HCT116 (cell line): ENCODE measurements at regions not wholly inside any gene's neighbourhood (a gene's known extent, or its start where the extent isn't known, plus 50 kb on each side); places are given as distances from the start of the nearest gene placed in this dataset.

Source experiments
- ATAC-seq: fragments of 200-7000 bp; cut with Tn5 transposase; 2 replicates; pipeline ENCODE4 v1.9.1; 2020; ENCODE audit warnings: mild to moderate bottlenecking, moderate library complexity
- BruUV-seq: library from RNA; stranded (reverse); fragments of 400-500 nt; replicated peaks from 2 replicates; lab custom pipeline; 2021; lab: Mats Ljungman, UMichigan
- CTCF ChIA-PET: fragments of 300-600 bp; sonication (Branson Sonifier 250); formaldehyde crosslinking; loops from one replicate; lab custom pipeline; 2021; ENCODE audit warnings: antibody characterized with exemption; lab: Charles Lee
- POLR2A ChIA-PET: fragments of 300-600, 350-600 bp; sonication (Branson Sonifier 250); formaldehyde crosslinking; loops from one replicate; lab custom pipeline; 2021; ENCODE audit warnings: antibody characterized with exemption; lab: Charles Lee
- RAD21 ChIA-PET, 2 experiments: fragments of 300-600 bp; sonication (Branson Sonifier 250); formaldehyde crosslinking; loops; one replicate each; lab custom pipeline; 2023; ENCODE audit warnings: low total read pairs in 2 of 2; ENCODE audit not compliant: uncharacterized antibody in 2 of 2, unreplicated experiment in 2 of 2, low non-redundant PET in 1 of 2; lab: Charles Lee
- DNase-seq: peaks from one replicate; pipeline ENCODE4 v3.0.0-alpha.2; 2010; ENCODE audit warnings: low read depth, low spot score
- H2AFZ ChIP-seq: fragments of 200-600 bp; shearing (Covaris generic), sonication (generic); 2 replicates; pipeline ENCODE4 v1.6.1; 2017; ENCODE audit warnings: low read depth, mixed run types, mixed read lengths, antibody characterized with exemption, low read length; ENCODE audit not compliant: poor library complexity, severe bottlenecking
- H3K27ac ChIP-seq: 2 replicates; pipeline ENCODE4 v1.5.1; 2012; ENCODE audit warnings: low read depth, low read length
- H3K27me3 ChIP-seq: fragments of 200-600 bp; sonication (generic); 2 replicates; pipeline ENCODE4 v1.6.1; 2016; ENCODE audit warnings: mixed run types, low read length, mixed read lengths; ENCODE audit not compliant: insufficient read depth
- H3K36me3 ChIP-seq, 2 experiments: fragments of 200-500 bp in 1 of 2; fragments of 200-600 bp in 1 of 2; sonication (Bioruptor generic) in 1 of 2; sonication (generic) in 1 of 2; 2 replicates each; pipeline versions ENCODE4 v1.5.1 to v1.6.1; 2014 to 2016; ENCODE audit warnings: low read length in 2 of 2, inconsistent platforms in 1 of 2, mixed read lengths in 1 of 2, mixed run types in 1 of 2; ENCODE audit not compliant: insufficient read depth in 2 of 2, control insufficient read depth in 1 of 2
- H3K4me1 ChIP-seq, 2 experiments: fragments of 200-600 bp in 1 of 2; sonication (generic) in 1 of 2; 2 replicates each; pipeline versions ENCODE4 v1.5.1 to v1.6.1; 2012 to 2017; ENCODE audit warnings: low read length in 2 of 2, inconsistent platforms in 1 of 2, mild to moderate bottlenecking in 1 of 2, mixed read lengths in 1 of 2, mixed run types in 1 of 2, moderate library complexity in 1 of 2; ENCODE audit not compliant: insufficient read depth in 2 of 2, control insufficient read depth in 1 of 2
- H3K4me2 ChIP-seq: fragments of 200-600 bp; sonication (generic); 2 replicates; pipeline ENCODE4 v1.6.1; 2017; ENCODE audit warnings: mixed run types, low read length, mixed read lengths
- H3K4me3 ChIP-seq, 2 experiments: fragments of 200-600 bp in 1 of 2; sonication (generic) in 1 of 2; replicated peaks in 1 of 2; 2 replicates each; pipeline ENCODE4 v1.5.1; 2011 to 2016; ENCODE audit warnings: low read length in 2 of 2, control low read depth in 1 of 2, low read depth in 1 of 2, mild to moderate bottlenecking in 1 of 2, mixed read lengths in 1 of 2, mixed run types in 1 of 2
- H3K79me2 ChIP-seq: fragments of 200-600 bp; sonication (generic); 2 replicates; pipeline ENCODE4 v1.6.1; 2017; ENCODE audit warnings: mild to moderate bottlenecking, mixed run types, low read length, moderate library complexity, mixed read lengths; ENCODE audit not compliant: insufficient read depth
- H3K9ac ChIP-seq: fragments of 200-600 bp; sonication (generic); 2 replicates; pipeline ENCODE4 v1.6.1; 2016; ENCODE audit warnings: low read length, mixed read lengths
- H3K9me2 ChIP-seq: fragments of 200-600 bp; sonication (generic), shearing (Covaris generic); 2 replicates; pipeline ENCODE4 v1.6.1; 2017; ENCODE audit warnings: mixed run types, mild to moderate bottlenecking, moderate library complexity; ENCODE audit not compliant: insufficient read depth
- H3K9me3 ChIP-seq, 2 experiments: fragments of 200-500 bp in 1 of 2; fragments of 200-600 bp in 1 of 2; sonication (Bioruptor generic) in 1 of 2; sonication (generic) in 1 of 2; 2 replicates each; pipeline ENCODE4 v1.6.1; 2014 to 2017; ENCODE audit warnings: low read length in 2 of 2, mixed read lengths in 2 of 2, inconsistent platforms in 1 of 2, low read depth in 1 of 2, mild to moderate bottlenecking in 1 of 2, mixed run types in 1 of 2, moderate library complexity in 1 of 2; ENCODE audit not compliant: control insufficient read depth in 1 of 2, insufficient read depth in 1 of 2
- H4K20me1 ChIP-seq: fragments of 200-600 bp; sonication (generic), shearing (Covaris generic); 2 replicates; pipeline ENCODE4 v1.6.1; 2017; ENCODE audit warnings: mixed run types, mild to moderate bottlenecking, moderate library complexity; ENCODE audit not compliant: insufficient read depth
- ATF3 ChIP-seq: IDR thresholded peaks from 2 replicates; pipeline ENCODE4 v1.6.1; 2012
- CBX3 ChIP-seq: IDR thresholded peaks from 2 replicates; pipeline ENCODE4 v1.6.1; 2012; ENCODE audit warnings: low read depth
- EGR1 ChIP-seq: IDR thresholded peaks from 2 replicates; pipeline ENCODE4 v1.6.1; 2012; ENCODE audit warnings: low read depth
- ELF1 ChIP-seq: IDR thresholded peaks from 2 replicates; pipeline ENCODE4 v1.6.1; 2012; ENCODE audit warnings: low read depth, borderline replicate concordance
- EZH2 ChIP-seq: fragments of 200-600 bp; sonication (generic); IDR thresholded peaks from 2 replicates; pipeline ENCODE4 v1.6.1; 2017; ENCODE audit warnings: antibody characterized with exemption, mixed run types
- EZH2phosphoT487 ChIP-seq: fragments of 200-600 bp; IDR thresholded peaks from 2 replicates; pipeline ENCODE4 v1.6.1; 2018; ENCODE audit warnings: antibody characterized with exemption, borderline replicate concordance
- FOSL1 ChIP-seq: IDR thresholded peaks from 2 replicates; pipeline ENCODE4 v1.6.1; 2012; ENCODE audit warnings: low read depth
- JUND ChIP-seq: IDR thresholded peaks from 2 replicates; pipeline ENCODE4 v1.6.1; 2012
- MAX ChIP-seq: IDR thresholded peaks from 2 replicates; pipeline ENCODE4 v1.6.1; 2012
- POLR2A ChIP-seq: IDR thresholded peaks from 2 replicates; pipeline ENCODE4 v1.7.0; 2011; ENCODE audit warnings: borderline replicate concordance; ENCODE audit not compliant: insufficient read depth, insufficient read length; ENCODE audit errors: extremely low read depth
- POLR2AphosphoS5 ChIP-seq: IDR thresholded peaks from 2 replicates; pipeline ENCODE4 v1.6.1; 2011; ENCODE audit warnings: mild to moderate bottlenecking, low read depth, low read length, moderate library complexity
- RAD21 ChIP-seq: IDR thresholded peaks from 2 replicates; pipeline ENCODE4 v1.6.1; 2012; ENCODE audit warnings: low read depth, mild to moderate bottlenecking
- SIN3A ChIP-seq: IDR thresholded peaks from 2 replicates; pipeline ENCODE4 v1.6.1; 2012; ENCODE audit warnings: low read depth
- SP1 ChIP-seq: IDR thresholded peaks from 2 replicates; pipeline ENCODE4 v1.6.1; 2012; ENCODE audit warnings: low read depth
- SRF ChIP-seq: IDR thresholded peaks from 2 replicates; pipeline ENCODE4 v1.6.1; 2012; ENCODE audit warnings: low read depth
- TCF7L2 ChIP-seq: IDR thresholded peaks from 2 replicates; pipeline ENCODE4 v1.7.0; 2011; ENCODE audit warnings: borderline replicate concordance, inconsistent platforms; ENCODE audit not compliant: insufficient read depth, insufficient read length; ENCODE audit errors: extremely low read depth
- YY1 ChIP-seq: IDR thresholded peaks from 2 replicates; pipeline ENCODE4 v1.6.1; 2011; ENCODE audit warnings: low read length, low read depth, moderate library complexity, mild to moderate bottlenecking; ENCODE audit not compliant: insufficient replicate concordance; ENCODE audit errors: extremely low read depth
- ZBTB33 ChIP-seq: IDR thresholded peaks from 2 replicates; pipeline ENCODE4 v1.6.1; 2011; ENCODE audit warnings: mild to moderate bottlenecking, low read length, moderate library complexity; ENCODE audit not compliant: insufficient replicate concordance; ENCODE audit errors: extremely low read depth
- ZFX ChIP-seq: fragments of 450-650 bp; IDR thresholded peaks from 2 replicates; pipeline ENCODE4 v1.6.1; 2017
- intact Hi-C: fragments of 100-400 bp; cut with micrococcal nuclease; formaldehyde crosslinking; loops from 2 replicates; pipeline ENCODE4 v1.10.0; 2022

- Histone ChIP-seq H3K4me1 (no peaks in the 10 kb centered on the region), H3K4me3 (no peak overlapping the region), H4K20me1 (no peaks in the 10 kb centered on the region), H3K9ac (no peak overlapping the region), H3K9me3 (no peaks in the 10 kb centered on the region), H2AFZ (no peak overlapping the region), H3K27me3 (no peaks in the 10 kb centered on the region), H3K4me2 (no peak overlapping the region), H3K79me2 (no peaks in the 10 kb centered on the region), H3K27ac (no peak overlapping the region), H3K9me2 (no peaks in the 10 kb centered on the region), H3K36me3 (no peaks in the 10 kb centered on the region)
- POLR2A ChIA-PET: no interaction called here
- ATAC-seq (no peak), DNase-seq (no peak)
- TF ChIP-seq SRF (no peak), EGR1 (no peak)
- intact Hi-C loops: no loop called here
- BruUV-seq: no TSS peak
- RAD21 ChIA-PET: no interaction called here
- CTCF ChIA-PET: no interaction called here
Observed at GRCh38 chr10:57785546-57785945, 482.1 kb downstream of the IPMK start.

GRCh38 chr10:57785068-57785467 lies 482.6 kb downstream of the IPMK start:
- no peak for ATAC-seq
- Histone ChIP-seq H4K20me1 (no peaks in the 10 kb centered on the region), H3K9me2 (no peaks in the 10 kb centered on the region), H3K27me3 (no peaks in the 10 kb centered on the region), H3K79me2 (no peaks in the 10 kb centered on the region), H2AFZ (no peak overlapping the region), H3K4me1 (no peaks in the 10 kb centered on the region), H3K9me3 (no peaks in the 10 kb centered on the region), H3K36me3 (no peaks in the 10 kb centered on the region), H3K9ac (no peak overlapping the region), H3K27ac (no peak overlapping the region), H3K4me3 (no peak overlapping the region), H3K4me2 (no peak overlapping the region)
- TF ChIP-seq RAD21 (no peak), SIN3A (no peak), POLR2AphosphoS5 (no peak), FOSL1 (no peak), ZBTB33 (no peak), ZFX (no peak), TCF7L2 (no peak), MAX (no peak), ELF1 (no peak), JUND (no peak), YY1 (no peak), SP1 (no peak), SRF (no peak), EZH2 (no peak), EGR1 (no peak), EZH2phosphoT487 (no peak), POLR2A (no peak), CBX3 (no peak), ATF3 (no peak)
- CTCF ChIA-PET: no interaction called here
- POLR2A ChIA-PET: no interaction called here
- no peak for DNase-seq
- no TSS peak for BruUV-seq
- RAD21 ChIA-PET: no interaction called here
- intact Hi-C loops: no loop called here
